Right lobe of liver (tissue), 4 donors: ENCODE measurements at regions not wholly inside any gene's neighbourhood (a gene's known extent, or its start where the extent isn't known, plus 50 kb on each side); places are given as distances from the start of the nearest gene placed in this dataset.

Source experiments
- CTCF ChIP-seq, 4 donors: fragments of 200-600 bp in 3 of 4; fragments of 450-650 bp in 1 of 4; IDR thresholded peaks; one replicate each; pipeline versions ENCODE4 v1.5.1 to v1.8.0; 2016 to 2022; ENCODE audit warnings: antibody characterized with exemption in 4 of 4, mild to moderate bottlenecking in 2 of 4
- POLR2A ChIP-seq: fragments of 450-650 bp; IDR thresholded peaks from one replicate; pipeline ENCODE4 v1.6.1; 2017; ENCODE audit warnings: antibody characterized with exemption, mild to moderate bottlenecking
- donor health status: DM: no; HTN: no; CAD: no.
- donor health status: DM: no; HTN: no; CAD: no.
- donor health status: DM: no; HTN: yes; CAD: no.

GRCh38 chr9:13728131-13728530, 448.6 kb upstream of the MPDZ start:
- no peak for TF ChIP-seq CTCF (IDR thresholded peaks at IDR 0.05)
- no peak for TF ChIP-seq POLR2A
